HG03521 (cell line): ENCODE measurements at regions not wholly inside any gene's neighbourhood (a gene's known extent, or its start where the extent isn't known, plus 50 kb on each side); places are given as distances from the start of the nearest gene placed in this dataset.
"Not testable (repeated sequence)": the region's sequence is repeated elsewhere in the genome, so short reads cannot be mapped to it uniquely, and the experiment has no call there.

ENCODE experiments used
- ATAC-seq: cut with Tn5 transposase; IDR thresholded peaks from one replicate; pipeline ENCODE4 v1.9.1; 2021; ENCODE audit warnings: mild to moderate bottlenecking, moderate library complexity; ENCODE audit not compliant: unreplicated experiment

GRCh38 chr5:135279328-135279727 is 119.7 kb downstream of the MACROH2A1 start:
- ATAC-seq, result no peak

GRCh38 chr5:135276151-135276550 is 122.9 kb downstream of the MACROH2A1 start:
- no peak for ATAC-seq

GRCh38 chr5:135273212-135273611 is 125.8 kb downstream of the MACROH2A1 start:
- ATAC-seq, result no peak

- ATAC-seq, result no peak
Observed at GRCh38 chr5:135272311-135272805, 126.7 kb downstream of the MACROH2A1 start.

- no peak for ATAC-seq
Observed at GRCh38 chr5:135271533-135272310, 127.3 kb downstream of the MACROH2A1 start.

- no peak for ATAC-seq
Observed at GRCh38 chr5:135269931-135270421, 129.1 kb downstream of the MACROH2A1 start.

GRCh38 chr5:135269199-135269598 is 129.8 kb downstream of the MACROH2A1 start:
- ATAC-seq, result no peak

GRCh38 chr5:135266975-135267374 is 132.1 kb downstream of the MACROH2A1 start:
- ATAC-seq, result no peak

GRCh38 chr5:135266303-135266635 is 132.8 kb downstream of the MACROH2A1 start:
- no peak for ATAC-seq

- no peak for ATAC-seq
Observed at GRCh38 chr5:135265497-135266302, 133.3 kb downstream of the MACROH2A1 start.

- no peak for ATAC-seq
Observed at GRCh38 chr5:135264451-135265440, 134.3 kb downstream of the MACROH2A1 start.

- no peak for ATAC-seq
Observed at GRCh38 chr5:135263022-135263668, 135.9 kb downstream of the MACROH2A1 start.

GRCh38 chr5:135262364-135262763 is 136.7 kb downstream of the MACROH2A1 start:
- ATAC-seq, result no peak

GRCh38 chr5:135260108-135260507 is 138.9 kb downstream of the MACROH2A1 start:
- not testable (repeated sequence) for ATAC-seq

GRCh38 chr5:135255461-135256178 is 143.4 kb downstream of the MACROH2A1 start:
- ATAC-seq, result no peak

- ATAC-seq, result no peak
Observed at GRCh38 chr5:135254183-135254582, 144.8 kb downstream of the MACROH2A1 start.

GRCh38 chr5:135253601-135254178 is 145.3 kb downstream of the MACROH2A1 start:
- no peak for ATAC-seq

- no peak for ATAC-seq
Observed at GRCh38 chr5:135251093-135251492, 147.9 kb downstream of the MACROH2A1 start.

GRCh38 chr5:135250671-135251070 is 148.4 kb downstream of the MACROH2A1 start:
- ATAC-seq, result no peak
